Esophagus squamous epithelium (tissue), 5 donors: ENCODE measurements at regions not wholly inside any gene's neighbourhood (a gene's known extent, or its start where the extent isn't known, plus 50 kb on each side); places are given as distances from the start of the nearest gene placed in this dataset.
A peak's percentile ranks its signal among the peaks of the same experiment; 100 is the strongest.

Experiments
- DNase-seq: peaks from one replicate; lab custom pipeline; 2025; lab: John Stamatoyannopoulos, UW
- H3K27ac ChIP-seq, 4 donors: fragments of 200-600 bp; sonication (generic); one replicate each; pipeline ENCODE4 v1.5.1; 2016 to 2019; ENCODE audit warnings: mild to moderate bottlenecking in 1 of 4
- H3K27me3 ChIP-seq, 4 donors: fragments of 200-600 bp; sonication (generic); 1 replicate in 3 of 4; 2 replicates in 1 of 4; pipeline versions ENCODE4 v1.5.1 to v1.6.0; 2017 to 2021; ENCODE audit warnings: antibody characterized with exemption in 1 of 4
- H3K36me3 ChIP-seq, 3 donors: fragments of 200-600 bp; sonication (generic); one replicate each; pipeline ENCODE4 v1.5.1; 2016 to 2019
- H3K4me1 ChIP-seq, 3 donors: fragments of 200-600 bp; sonication (generic); one replicate each; pipeline ENCODE4 v1.5.1; 2017 to 2019
- H3K4me3 ChIP-seq, 4 donors: fragments of 200-600 bp; sonication (generic); 1 replicate in 3 of 4; 2 replicates in 1 of 4; pipeline ENCODE4 v1.5.1; 2016 to 2019; ENCODE audit warnings: mild to moderate bottlenecking in 2 of 4, moderate library complexity in 1 of 4
- H3K9me3 ChIP-seq, 3 donors: fragments of 200-600 bp; sonication (generic); one replicate each; pipeline ENCODE4 v1.5.1; 2016 to 2019
- CTCF ChIP-seq, 6 experiments: fragments of 450-650 bp in 4 of 6; fragments of 200-600 bp in 2 of 6; sonication (generic) in 2 of 6; IDR thresholded peaks; one replicate each; pipeline ENCODE4 v1.5.1; 2016 to 2019; ENCODE audit warnings: antibody characterized with exemption in 6 of 6, mild to moderate bottlenecking in 4 of 6, moderate library complexity in 4 of 6
- POLR2A ChIP-seq, 4 donors: fragments of 450-650 bp; IDR thresholded peaks; one replicate each; pipeline ENCODE4 v1.6.1; 2017; ENCODE audit warnings: antibody characterized with exemption in 4 of 4, mild to moderate bottlenecking in 4 of 4, moderate library complexity in 3 of 4
- WGBS, 2 donors: methylation state at CpG; one replicate each; pipeline ENCODE4 v1.1.5; 2018; 5-methylcytosine and 5-hydroxymethylcytosine counted together
- intact Hi-C: fragments of 100-400 bp; cut with DNase I; formaldehyde crosslinking; loops from one replicate; pipeline ENCODE4 v1.15.0; 2022
- donor health status: DM: yes; HTN: yes; CAD: no.

GRCh38 chr2:191615596-191615995, 62.3 kb upstream of the NABP1 start:
- intact Hi-C loops = no loop called here
- Histone ChIP-seq H3K4me1 (peaks cover 0 to 21% (median 0%) of the 10 kb centered on the region in 3 donors), H3K4me3 (no peak overlapping the region), H3K27me3 (no peaks in the 10 kb centered on the region), H3K36me3 (no peaks in the 10 kb centered on the region), H3K27ac (no peak overlapping the region), H3K9me3 (no peaks in the 10 kb centered on the region)
- TF ChIP-seq CTCF (IDR thresholded peaks at IDR 0.05) (no peak), POLR2A (IDR thresholded peaks at IDR 0.05) (no peak)
- 83 to 94% methylated on average over 3 of the region's 3 CpGs for WGBS, 2 donors
- DNase-seq = no peak

- intact Hi-C loops = no loop called here
- WGBS, 2 donors = 51 to 55% methylated on average over 4 of the region's 4 CpGs
- H3K4me3 ChIP-seq = no peak overlapping the region
- no peak for DNase-seq
- peaks cover 0 to 25% (median 0%) of the 10 kb centered on the region in 3 donors for H3K4me1 ChIP-seq
- H3K9me3 ChIP-seq = no peaks in the 10 kb centered on the region
- TF ChIP-seq POLR2A (IDR thresholded peaks at IDR 0.05) = no peak
- TF ChIP-seq CTCF (IDR thresholded peaks at IDR 0.05) = no peak
- H3K27me3 ChIP-seq = no peaks in the 10 kb centered on the region
- H3K36me3 ChIP-seq = no peaks in the 10 kb centered on the region
- peak overlapping the region in 1 of 4 donors; percentile 10 for H3K27ac ChIP-seq
Observed at GRCh38 chr2:191617575-191617974, 60.4 kb upstream of the NABP1 start.

- no peak for DNase-seq
- H3K4me3 ChIP-seq = no peak overlapping the region
- no peaks in the 10 kb centered on the region for H3K27me3 ChIP-seq
- peak overlapping the region in 1 of 4 donors; percentile 10 for H3K27ac ChIP-seq
- H3K9me3 ChIP-seq = no peaks in the 10 kb centered on the region
- TF ChIP-seq POLR2A (IDR thresholded peaks at IDR 0.05) (no peak), CTCF (IDR thresholded peaks at IDR 0.05) (no peak)
- intact Hi-C loops = no loop called here
- whole genome bisulfite sequencing, 2 donors = 65 to 81% methylated on average over 3 of the region's 3 CpGs
- peaks cover 0 to 31% (median 0%) of the 10 kb centered on the region in 3 donors for H3K4me1 ChIP-seq
- no peaks in the 10 kb centered on the region for H3K36me3 ChIP-seq
Observed at GRCh38 chr2:191618046-191618780, 59.7 kb upstream of the NABP1 start.

GRCh38 chr2:191618786-191619185, 59.1 kb upstream of the NABP1 start:
- H3K27ac ChIP-seq = no peak overlapping the region
- no peak for DNase-seq
- H3K27me3 ChIP-seq = no peaks in the 10 kb centered on the region
- H3K9me3 ChIP-seq = no peaks in the 10 kb centered on the region
- WGBS, 2 donors = 89 to 97% methylated on average over 2 of the region's 2 CpGs
- intact Hi-C loops = no loop called here
- H3K4me1 ChIP-seq = peaks cover 0 to 33% (median 0%) of the 10 kb centered on the region in 3 donors
- no peaks in the 10 kb centered on the region for H3K36me3 ChIP-seq
- no peak overlapping the region for H3K4me3 ChIP-seq
- TF ChIP-seq CTCF (IDR thresholded peaks at IDR 0.05) (no peak), POLR2A (IDR thresholded peaks at IDR 0.05) (no peak)

GRCh38 chr2:191620144-191620543, 57.8 kb upstream of the NABP1 start:
- no peak overlapping the region for H3K4me3 ChIP-seq
- no peak for DNase-seq
- TF ChIP-seq POLR2A (IDR thresholded peaks at IDR 0.05) (no peak), CTCF (IDR thresholded peaks at IDR 0.05) (no peak)
- H3K27me3 ChIP-seq = no peaks in the 10 kb centered on the region
- H3K27ac ChIP-seq = no peak overlapping the region
- H3K9me3 ChIP-seq = no peaks in the 10 kb centered on the region
- intact Hi-C loops = no loop called here
- peaks cover 0 to 36% (median 0%) of the 10 kb centered on the region in 3 donors for H3K4me1 ChIP-seq
- H3K36me3 ChIP-seq = no peaks in the 10 kb centered on the region
- WGBS, 2 donors = 91 to 93% methylated on average over 1 of the region's 1 CpG
